ENCODE measurements at regions not wholly inside any gene's neighbourhood (a gene's known extent, or its start where the extent isn't known, plus 50 kb on each side); places are given as distances from the start of the nearest gene placed in this dataset.
A peak's percentile ranks its signal among the peaks of the same experiment; 100 is the strongest.

DNA sequence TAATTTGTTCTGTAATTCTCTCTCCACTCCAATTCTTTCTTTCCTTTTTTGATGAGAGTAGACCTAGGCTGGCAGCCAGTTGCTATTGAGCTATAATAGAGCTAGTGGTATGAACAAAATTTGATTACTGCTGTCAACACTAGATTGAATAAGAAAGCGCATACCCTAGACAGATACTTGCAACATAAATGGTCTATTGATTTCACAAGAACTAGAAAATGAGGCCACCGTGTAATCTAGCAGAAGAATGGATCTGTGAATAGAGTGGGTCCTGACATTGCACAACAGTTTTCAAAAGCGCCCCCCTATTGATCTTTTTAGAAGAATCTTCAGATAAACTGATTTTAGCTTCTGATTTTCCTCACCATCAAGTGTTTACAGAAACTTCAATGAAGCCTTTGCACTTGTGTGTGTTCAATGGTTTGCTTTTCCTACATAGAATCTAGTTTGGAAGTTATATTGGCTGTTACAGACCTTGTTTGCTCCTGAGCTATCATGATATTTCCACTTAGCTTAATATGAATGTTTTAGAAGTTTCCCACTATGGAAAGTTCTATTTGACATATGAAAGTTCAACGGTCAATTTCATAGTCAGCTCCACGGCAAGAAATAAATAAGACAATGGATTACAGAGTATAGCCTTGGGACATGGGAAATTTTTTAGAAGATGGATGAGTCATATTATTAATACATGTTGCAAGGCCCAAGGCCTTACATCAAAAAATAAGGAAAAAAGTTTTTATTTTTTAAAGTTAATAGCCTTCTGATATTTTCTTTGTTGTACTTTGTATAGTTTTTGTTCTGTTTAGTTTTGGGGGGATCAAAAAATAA lies 55.6 kb downstream of the UTRN start:
- TF ChIP-seq, protein P1, sequence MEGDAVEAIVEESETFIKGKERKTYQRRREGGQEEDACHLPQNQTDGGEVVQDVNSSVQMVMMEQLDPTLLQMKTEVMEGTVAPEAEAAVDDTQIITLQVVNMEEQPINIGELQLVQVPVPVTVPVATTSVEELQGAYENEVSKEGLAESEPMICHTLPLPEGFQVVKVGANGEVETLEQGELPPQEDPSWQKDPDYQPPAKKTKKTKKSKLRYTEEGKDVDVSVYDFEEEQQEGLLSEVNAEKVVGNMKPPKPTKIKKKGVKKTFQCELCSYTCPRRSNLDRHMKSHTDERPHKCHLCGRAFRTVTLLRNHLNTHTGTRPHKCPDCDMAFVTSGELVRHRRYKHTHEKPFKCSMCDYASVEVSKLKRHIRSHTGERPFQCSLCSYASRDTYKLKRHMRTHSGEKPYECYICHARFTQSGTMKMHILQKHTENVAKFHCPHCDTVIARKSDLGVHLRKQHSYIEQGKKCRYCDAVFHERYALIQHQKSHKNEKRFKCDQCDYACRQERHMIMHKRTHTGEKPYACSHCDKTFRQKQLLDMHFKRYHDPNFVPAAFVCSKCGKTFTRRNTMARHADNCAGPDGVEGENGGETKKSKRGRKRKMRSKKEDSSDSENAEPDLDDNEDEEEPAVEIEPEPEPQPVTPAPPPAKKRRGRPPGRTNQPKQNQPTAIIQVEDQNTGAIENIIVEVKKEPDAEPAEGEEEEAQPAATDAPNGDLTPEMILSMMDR (IDR thresholded peaks at IDR 0.05; ENCODE audit: low read depth, low read length) = no peak
- no peak for DNase-seq (ENCODE audit: extremely low read depth, low read depth)

DNA sequence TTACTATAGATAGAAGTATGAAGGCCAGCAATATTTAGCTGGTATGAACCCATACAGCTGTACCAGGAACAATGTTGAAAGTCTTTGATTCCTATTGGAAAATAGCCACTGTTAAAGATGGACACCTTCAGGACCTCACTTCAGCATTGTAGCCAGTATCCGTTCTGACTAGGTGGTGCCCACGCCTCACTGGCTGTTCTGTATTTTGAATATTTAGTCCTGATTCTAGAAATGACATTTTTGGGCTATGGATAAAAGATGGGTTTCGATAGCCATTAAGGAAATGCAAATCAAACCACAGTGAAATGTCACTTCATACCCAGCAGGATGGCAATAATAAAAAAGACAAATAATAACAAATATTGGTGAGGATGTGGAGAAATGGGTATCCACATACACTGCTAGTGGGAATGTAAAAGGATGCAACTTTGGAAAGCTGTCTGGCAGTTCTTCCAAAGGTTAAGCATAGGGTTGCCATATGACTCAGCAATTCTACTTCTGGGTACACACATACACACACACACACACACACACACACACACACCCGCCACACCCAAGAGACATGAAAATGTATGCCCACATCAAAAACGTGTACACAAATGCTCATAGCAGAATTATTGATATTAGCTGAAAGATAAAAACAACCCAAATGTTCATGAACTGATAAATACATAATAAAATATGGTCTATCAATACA lies 56.8 kb downstream of the UTRN start:
- TF ChIP-seq, protein P1 (IDR thresholded peaks at IDR 0.05; ENCODE audit: low read depth, low read length) = no peak
- no peak for DNase-seq (ENCODE audit: extremely low read depth, low read depth)

DNA sequence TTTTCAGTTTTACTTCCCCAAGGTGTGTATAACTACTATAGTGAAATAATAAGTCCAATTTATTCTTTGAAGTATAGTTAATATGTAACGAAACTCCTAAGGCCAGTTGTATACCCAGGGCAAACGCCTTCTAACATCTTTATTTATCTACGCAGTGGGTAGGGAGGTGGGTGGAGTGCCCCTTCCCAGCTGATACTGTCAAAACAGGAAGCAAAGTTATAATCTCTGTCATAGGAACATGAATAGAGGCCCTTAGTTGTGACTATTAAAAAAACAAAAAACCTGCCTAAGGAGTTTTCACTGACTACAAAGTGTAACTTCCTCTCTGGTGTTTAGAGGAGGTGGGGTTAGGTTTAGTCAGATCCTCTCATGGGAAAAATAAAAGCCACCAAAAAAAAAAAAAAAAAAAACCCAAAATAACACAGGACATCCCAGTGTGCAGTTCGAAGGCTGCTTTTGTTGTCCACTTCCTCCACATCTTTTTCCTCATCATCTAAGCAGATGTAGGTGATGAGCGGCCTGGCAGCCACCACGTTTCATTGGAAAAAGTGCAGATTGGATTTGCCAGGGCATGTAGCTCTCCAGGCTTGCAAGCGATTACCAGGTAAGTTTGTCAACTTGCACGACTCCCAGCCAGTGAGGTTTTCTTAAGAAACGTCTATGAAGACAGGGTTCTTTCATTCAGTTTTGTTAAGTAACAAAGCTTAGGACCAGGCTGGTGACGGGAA lies 58.7 kb downstream of the UTRN start:
- TF ChIP-seq, protein P1 (IDR thresholded peaks at IDR 0.05; ENCODE audit: low read depth, low read length) = no peak
- DNase-seq (ENCODE audit: extremely low read depth, low read depth) = no peak

DNA sequence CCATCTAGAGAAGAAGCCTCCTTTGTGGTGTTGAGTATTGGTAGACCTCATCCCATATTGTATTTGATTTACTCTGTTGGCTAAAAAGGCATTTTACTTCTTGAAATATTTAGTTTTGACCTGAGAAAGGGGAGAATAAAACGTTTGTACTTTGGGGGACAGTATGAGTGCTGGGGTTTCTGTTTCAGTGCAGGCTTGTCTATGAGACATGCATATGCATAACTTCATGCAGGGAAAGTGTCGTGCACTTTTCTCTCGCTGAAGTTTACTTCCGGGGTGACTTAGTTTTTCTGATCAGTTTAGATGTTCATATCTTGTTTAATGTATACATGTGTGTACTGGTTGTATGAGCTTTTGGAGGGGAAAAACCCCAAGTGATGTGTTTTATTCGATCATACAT lies 59.5 kb downstream of the UTRN start:
- TF ChIP-seq, protein P1 (IDR thresholded peaks at IDR 0.05; ENCODE audit: low read depth, low read length) = no peak
- DNase-seq (ENCODE audit: extremely low read depth, low read depth) = no peak

DNA sequence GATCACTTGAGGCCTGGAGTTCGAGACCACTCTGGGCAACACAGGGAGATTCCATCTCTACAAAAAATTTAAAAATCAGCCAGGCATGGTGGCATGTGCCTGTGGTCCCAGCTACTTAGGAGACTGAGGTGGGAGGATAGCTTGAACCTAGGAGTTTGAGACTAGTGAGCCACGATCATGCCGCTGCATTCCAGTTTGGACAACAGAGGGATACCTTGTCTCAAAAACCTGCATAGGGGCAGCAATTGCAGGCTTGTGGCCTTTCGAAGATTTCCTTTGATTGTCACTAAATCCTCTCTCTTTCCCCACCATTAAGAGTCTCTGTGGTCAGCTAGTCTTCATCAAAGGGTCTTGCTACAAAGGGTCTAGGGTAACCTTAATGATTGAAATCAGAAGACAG lies 60.3 kb downstream of the UTRN start:
- TF ChIP-seq, protein P1 (IDR thresholded peaks at IDR 0.05; ENCODE audit: low read depth, low read length) = no peak
- DNase-seq (ENCODE audit: extremely low read depth, low read depth) = no peak

DNA sequence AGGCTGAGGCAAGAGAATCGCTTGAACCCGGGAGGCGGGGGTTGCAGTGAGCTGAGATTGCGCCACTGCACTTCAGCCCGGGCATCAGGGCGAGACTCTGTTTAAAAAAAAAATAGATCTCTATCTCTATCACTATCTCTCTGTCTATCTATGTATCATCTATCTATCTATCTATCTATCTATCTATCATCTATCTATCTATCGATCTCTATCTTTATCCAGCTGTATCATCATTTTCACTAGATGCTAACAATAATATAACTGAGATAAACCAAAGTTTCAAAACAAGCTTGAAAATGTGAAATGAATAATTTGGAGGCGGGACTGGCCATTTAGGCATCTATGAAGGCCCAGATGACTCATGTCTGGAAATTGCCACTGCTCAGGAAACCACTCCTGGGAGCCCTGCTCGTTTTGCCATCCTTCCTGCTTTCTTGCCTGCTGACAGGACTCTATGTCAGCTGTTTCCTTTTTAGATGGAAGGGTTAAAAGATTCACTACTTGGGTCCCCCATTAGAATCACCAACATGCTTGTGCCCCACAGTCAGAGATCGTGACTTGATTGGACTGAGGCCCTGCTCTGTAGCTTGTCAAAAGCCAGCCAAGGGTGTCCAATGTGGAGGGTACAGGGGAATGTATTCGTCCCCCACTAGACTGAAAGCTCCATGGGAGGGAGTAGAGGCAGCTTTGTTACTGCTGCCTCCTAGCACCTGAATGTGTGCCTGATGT lies 61.7 kb downstream of the UTRN start:
- DNase-seq (ENCODE audit: extremely low read depth, low read depth) = peak; percentile 24
- TF ChIP-seq, protein P1 (IDR thresholded peaks at IDR 0.05; ENCODE audit: low read depth, low read length) = no peak

All from AG09319 (cell line).